Natural killer cell treated with Interleukin-12 subunit alpha and Interleukin-12 subunit beta and Interleukin-15 and Interleukin-18, amount 100 ng/mL, for 72 hours (primary cell): ENCODE measurements at regions not wholly inside any gene's neighbourhood (a gene's known extent, or its start where the extent isn't known, plus 50 kb on each side); places are given as distances from the start of the nearest gene placed in this dataset.
A peak's percentile ranks its signal among the peaks of the same experiment; 100 is the strongest.
"Not testable (repeated sequence)": the region's sequence is repeated elsewhere in the genome, so short reads cannot be mapped to it uniquely, and the experiment has no call there.

ENCODE experiments used
- ATAC-seq, 2 donors: fragments of 150-1000 bp; cut with Tn5 transposase in 1 of 2; sonication (Bioruptor Pico), chemical (Tn5 transposase) in 1 of 2; 2 replicates each; pipeline ENCODE4 v1.10.0; 2021
- DNase-seq: peaks from one replicate; pipeline ENCODE4 v3.0.0; 2022; ENCODE audit warnings: low spot score
- H3K27ac Mint-ChIP-seq, 2 donors: 1 replicate in 1 of 2; 2 replicates in 1 of 2; pipeline ENCODE4 v1.8.0; 2022; ENCODE audit warnings: mixed read lengths in 2 of 2, mild to moderate bottlenecking in 1 of 2, moderate library complexity in 1 of 2
- H3K27me3 Mint-ChIP-seq, 2 donors: 1 replicate in 1 of 2; 2 replicates in 1 of 2; pipeline ENCODE4 v1.8.0; 2022; ENCODE audit warnings: mixed read lengths in 2 of 2
- H3K36me3 Mint-ChIP-seq: one replicate; pipeline ENCODE4 v1.8.0; 2022; ENCODE audit warnings: mixed read lengths
- H3K4me1 Mint-ChIP-seq, 2 donors: 1 replicate in 1 of 2; 2 replicates in 1 of 2; pipeline ENCODE4 v1.8.0; 2022; ENCODE audit warnings: low read depth in 2 of 2, mixed read lengths in 2 of 2, mild to moderate bottlenecking in 1 of 2
- H3K4me3 Mint-ChIP-seq: one replicate; pipeline ENCODE4 v1.8.0; 2022; ENCODE audit warnings: mixed read lengths
- H3K9me3 Mint-ChIP-seq: 2 replicates; pipeline ENCODE4 v1.8.0; 2022; ENCODE audit warnings: mixed read lengths

- no peak overlapping the region for H3K27ac Mint-ChIP-seq
- H3K27me3 Mint-ChIP-seq: peaks cover 10 to 17% of the 10 kb centered on the region in 2 donors
- peaks cover 0 to 7% of the 10 kb centered on the region in 2 donors for H3K4me1 Mint-ChIP-seq
- peaks cover 13% of the 10 kb centered on the region for H3K9me3 Mint-ChIP-seq
- ATAC-seq (no peak), DNase-seq (no peak)
- H3K36me3 Mint-ChIP-seq: peaks cover 19% of the 10 kb centered on the region
- H3K4me3 Mint-ChIP-seq: no peak overlapping the region
These were observed 445.3 kb upstream of the KCNMB2 start for GRCh38 chr3:178090899-178091298.

GRCh38 chr3:178095522-178095921 is 440.7 kb upstream of the KCNMB2 start:
- no peaks in the 10 kb centered on the region for H3K4me1 Mint-ChIP-seq
- peaks cover 5 to 21% of the 10 kb centered on the region in 2 donors for H3K27me3 Mint-ChIP-seq
- H3K4me3 Mint-ChIP-seq: no peak overlapping the region
- peaks cover 13% of the 10 kb centered on the region for H3K9me3 Mint-ChIP-seq
- DNase-seq: no peak
- H3K27ac Mint-ChIP-seq: no peak overlapping the region
- ATAC-seq: no peak
- peaks cover 19% of the 10 kb centered on the region for H3K36me3 Mint-ChIP-seq

- Mint-ChIP-seq H3K27ac (no peak overlapping the region), H3K4me3 (no peak overlapping the region), H3K27me3 (peaks cover 5 to 14% of the 10 kb centered on the region in 2 donors), H3K9me3 (peaks cover 9% of the 10 kb centered on the region), H3K4me1 (no peaks in the 10 kb centered on the region), H3K36me3 (peaks cover 12% of the 10 kb centered on the region)
- DNase-seq (no peak), ATAC-seq (no peak)
These were observed 439.3 kb upstream of the KCNMB2 start for GRCh38 chr3:178096955-178097354.

GRCh38 chr3:178097576-178097975 is 438.7 kb upstream of the KCNMB2 start:
- Mint-ChIP-seq H3K4me1 (no peaks in the 10 kb centered on the region), H3K4me3 (no peak overlapping the region), H3K27me3 (peaks cover 5 to 9% of the 10 kb centered on the region in 2 donors), H3K9me3 (peaks cover 7% of the 10 kb centered on the region), H3K27ac (no peak overlapping the region), H3K36me3 (peaks cover 7% of the 10 kb centered on the region)
- DNase-seq (no peak), ATAC-seq (no peak)

- peaks cover 5 to 9% of the 10 kb centered on the region in 2 donors for H3K27me3 Mint-ChIP-seq
- H3K4me3 Mint-ChIP-seq: no peak overlapping the region
- no peaks in the 10 kb centered on the region for H3K4me1 Mint-ChIP-seq
- ATAC-seq (no peak), DNase-seq (no peak)
- no peaks in the 10 kb centered on the region for H3K36me3 Mint-ChIP-seq
- H3K27ac Mint-ChIP-seq: no peak overlapping the region
- peaks cover 4% of the 10 kb centered on the region for H3K9me3 Mint-ChIP-seq
These were observed 437.0 kb upstream of the KCNMB2 start for GRCh38 chr3:178099274-178099673.

GRCh38 chr3:178099862-178100261 is 436.4 kb upstream of the KCNMB2 start:
- no peak for ATAC-seq
- peaks cover 3% of the 10 kb centered on the region for H3K9me3 Mint-ChIP-seq
- DNase-seq: no peak
- H3K27me3 Mint-ChIP-seq: peaks cover 5 to 9% of the 10 kb centered on the region in 2 donors
- H3K27ac Mint-ChIP-seq: no peak overlapping the region
- no peak overlapping the region for H3K4me3 Mint-ChIP-seq
- no peaks in the 10 kb centered on the region for H3K4me1 Mint-ChIP-seq
- H3K36me3 Mint-ChIP-seq: no peaks in the 10 kb centered on the region

GRCh38 chr3:178100908-178101307 is 435.3 kb upstream of the KCNMB2 start:
- no peak for ATAC-seq
- Mint-ChIP-seq H3K9me3 (no peaks in the 10 kb centered on the region), H3K4me3 (no peak overlapping the region)

GRCh38 chr3:178103140-178103539 is 433.1 kb upstream of the KCNMB2 start:
- Mint-ChIP-seq H3K9me3 (no peaks in the 10 kb centered on the region), H3K27me3 (no peaks in the 10 kb centered on the region), H3K27ac (no peak overlapping the region), H3K36me3 (no peaks in the 10 kb centered on the region), H3K4me1 (no peaks in the 10 kb centered on the region), H3K4me3 (no peak overlapping the region)
- ATAC-seq: no peak
- no peak for DNase-seq

More at GRCh38 chr3:178100908-178101307, 435.3 kb upstream of the KCNMB2 start:
- Mint-ChIP-seq H3K27me3 (peaks cover 2 to 9% of the 10 kb centered on the region in 2 donors), H3K4me1 (no peaks in the 10 kb centered on the region), H3K27ac (no peak overlapping the region), H3K36me3 (no peaks in the 10 kb centered on the region)
- no peak for DNase-seq

- no peak for ATAC-seq
- Mint-ChIP-seq H3K36me3 (no peaks in the 10 kb centered on the region), H3K4me3 (no peak overlapping the region), H3K4me1 (no peaks in the 10 kb centered on the region), H3K27me3 (peaks cover 0 to 19% of the 10 kb centered on the region in 2 donors), H3K27ac (no peak overlapping the region), H3K9me3 (no peaks in the 10 kb centered on the region)
- no peak for DNase-seq
These were observed 428.4 kb upstream of the KCNMB2 start for GRCh38 chr3:178107804-178108203.

GRCh38 chr3:178109691-178110090 is 426.5 kb upstream of the KCNMB2 start:
- no peaks in the 10 kb centered on the region for H3K4me1 Mint-ChIP-seq
- no peak for ATAC-seq
- no peak overlapping the region for H3K27ac Mint-ChIP-seq
- DNase-seq: no peak
- no peaks in the 10 kb centered on the region for H3K36me3 Mint-ChIP-seq
- peaks cover 0 to 19% of the 10 kb centered on the region in 2 donors for H3K27me3 Mint-ChIP-seq
- no peak overlapping the region for H3K4me3 Mint-ChIP-seq
- H3K9me3 Mint-ChIP-seq: no peaks in the 10 kb centered on the region

GRCh38 chr3:178112134-178112533 is 424.1 kb upstream of the KCNMB2 start:
- no peaks in the 10 kb centered on the region for H3K36me3 Mint-ChIP-seq
- H3K27me3 Mint-ChIP-seq: peaks cover 0 to 19% of the 10 kb centered on the region in 2 donors
- H3K4me1 Mint-ChIP-seq: no peaks in the 10 kb centered on the region
- no peak overlapping the region for H3K27ac Mint-ChIP-seq
- no peaks in the 10 kb centered on the region for H3K9me3 Mint-ChIP-seq
- ATAC-seq: no peak
- H3K4me3 Mint-ChIP-seq: no peak overlapping the region
- no peak for DNase-seq

GRCh38 chr3:178112552-178112951 is 423.7 kb upstream of the KCNMB2 start:
- not testable (repeated sequence) for ATAC-seq, H3K9me3 Mint-ChIP-seq, DNase-seq, H3K27ac Mint-ChIP-seq, H3K36me3 Mint-ChIP-seq, H3K4me3 Mint-ChIP-seq, H3K4me1 Mint-ChIP-seq
- peaks cover 3 to 19% of the 10 kb centered on the region in 2 donors for H3K27me3 Mint-ChIP-seq

- no peak for ATAC-seq
- H3K36me3 Mint-ChIP-seq: peaks cover 6% of the 10 kb centered on the region
- H3K4me1 Mint-ChIP-seq: peaks cover 5 to 10% of the 10 kb centered on the region in 2 donors
- peaks cover 9% of the 10 kb centered on the region for H3K9me3 Mint-ChIP-seq
- peaks cover 0 to 4% of the 10 kb centered on the region in 2 donors for H3K27me3 Mint-ChIP-seq
- no peak for DNase-seq
- H3K27ac Mint-ChIP-seq: no peak overlapping the region
- H3K4me3 Mint-ChIP-seq: no peak overlapping the region
These were observed 418.6 kb upstream of the KCNMB2 start for GRCh38 chr3:178117641-178118040.

GRCh38 chr3:178119608-178120295 is 416.5 kb upstream of the KCNMB2 start:
- ATAC-seq: peak; percentile 69 to 75
- H3K27me3 Mint-ChIP-seq, DNase-seq, H3K36me3 Mint-ChIP-seq, H3K9me3 Mint-ChIP-seq: not testable (repeated sequence)
- H3K4me1 Mint-ChIP-seq: peaks cover 5 to 10% of the 10 kb centered on the region in 2 donors
- H3K4me3 Mint-ChIP-seq: peak overlapping the region; percentile 57
- peak overlapping the region; percentile 81 to 84 for H3K27ac Mint-ChIP-seq

- H3K4me1 Mint-ChIP-seq: peaks cover 5 to 10% of the 10 kb centered on the region in 2 donors
- H3K27me3 Mint-ChIP-seq: peaks cover under 1 to 4% of the 10 kb centered on the region in 2 donors
- peaks cover 6% of the 10 kb centered on the region for H3K36me3 Mint-ChIP-seq
- peaks cover 9% of the 10 kb centered on the region for H3K9me3 Mint-ChIP-seq
- peak overlapping the region; percentile 81 to 84 for H3K27ac Mint-ChIP-seq
- DNase-seq (no peak), ATAC-seq (peak; percentile 43 to 66)
- H3K4me3 Mint-ChIP-seq: peak overlapping the region; percentile 57
These were observed 415.9 kb upstream of the KCNMB2 start for GRCh38 chr3:178120367-178120766.
